ENCODE measurements at regions not wholly inside any gene's neighbourhood (a gene's known extent, or its start where the extent isn't known, plus 50 kb on each side); places are given as distances from the start of the nearest gene placed in this dataset.

GRCh38 chr9:85115473-85115872 lies 445.9 kb downstream of the NTRK2 start:
- no peak for TF ChIP-seq CTCF (conservative IDR thresholded peaks at IDR 0.05)
- TF ChIP-seq ZFX (IDR thresholded peaks at IDR 0.05), result no peak

GRCh38 chr9:85114799-85115198 lies 445.3 kb downstream of the NTRK2 start:
- TF ChIP-seq ZFX (IDR thresholded peaks at IDR 0.05) (no peak), CTCF (conservative IDR thresholded peaks at IDR 0.05) (no peak)
- H3K27ac ChIP-seq, result no peak overlapping the region

More at GRCh38 chr9:85115473-85115872, 445.9 kb downstream of the NTRK2 start:
- no peak overlapping the region for H3K27ac ChIP-seq

GRCh38 chr9:85112933-85113418 lies 443.4 kb downstream of the NTRK2 start:
- no peak overlapping the region for H3K27ac ChIP-seq
- TF ChIP-seq ZFX (IDR thresholded peaks at IDR 0.05) (no peak), CTCF (conservative IDR thresholded peaks at IDR 0.05) (no peak)

GRCh38 chr9:85112391-85112790 lies 442.9 kb downstream of the NTRK2 start:
- TF ChIP-seq CTCF (conservative IDR thresholded peaks at IDR 0.05) (no peak), ZFX (IDR thresholded peaks at IDR 0.05) (no peak)
- no peak overlapping the region for H3K27ac ChIP-seq

- H3K27ac ChIP-seq, result no peak overlapping the region
- no peak for TF ChIP-seq ZFX (IDR thresholded peaks at IDR 0.05)
Observed at GRCh38 chr9:85108746-85109145, 439.2 kb downstream of the NTRK2 start.

GRCh38 chr9:85108229-85108628 lies 438.7 kb downstream of the NTRK2 start:
- TF ChIP-seq ZFX (IDR thresholded peaks at IDR 0.05) (no peak), CTCF (conservative IDR thresholded peaks at IDR 0.05) (peak; percentile 31)
- H3K27ac ChIP-seq, result no peak overlapping the region

GRCh38 chr9:85089188-85089969 lies 419.9 kb downstream of the NTRK2 start:
- TF ChIP-seq ZFX (IDR thresholded peaks at IDR 0.05) (no peak), CTCF (conservative IDR thresholded peaks at IDR 0.05) (no peak)
- no peak overlapping the region for H3K27ac ChIP-seq

- no peak overlapping the region for H3K27ac ChIP-seq
- no peak for TF ChIP-seq ZFX (IDR thresholded peaks at IDR 0.05)
- TF ChIP-seq CTCF (conservative IDR thresholded peaks at IDR 0.05), result no peak
Observed at GRCh38 chr9:85081963-85082362, 412.4 kb downstream of the NTRK2 start.
